ENCODE measurements at regions not wholly inside any gene's neighbourhood (a gene's known extent, or its start where the extent isn't known, plus 50 kb on each side); places are given as distances from the start of the nearest gene placed in this dataset.

DNA sequence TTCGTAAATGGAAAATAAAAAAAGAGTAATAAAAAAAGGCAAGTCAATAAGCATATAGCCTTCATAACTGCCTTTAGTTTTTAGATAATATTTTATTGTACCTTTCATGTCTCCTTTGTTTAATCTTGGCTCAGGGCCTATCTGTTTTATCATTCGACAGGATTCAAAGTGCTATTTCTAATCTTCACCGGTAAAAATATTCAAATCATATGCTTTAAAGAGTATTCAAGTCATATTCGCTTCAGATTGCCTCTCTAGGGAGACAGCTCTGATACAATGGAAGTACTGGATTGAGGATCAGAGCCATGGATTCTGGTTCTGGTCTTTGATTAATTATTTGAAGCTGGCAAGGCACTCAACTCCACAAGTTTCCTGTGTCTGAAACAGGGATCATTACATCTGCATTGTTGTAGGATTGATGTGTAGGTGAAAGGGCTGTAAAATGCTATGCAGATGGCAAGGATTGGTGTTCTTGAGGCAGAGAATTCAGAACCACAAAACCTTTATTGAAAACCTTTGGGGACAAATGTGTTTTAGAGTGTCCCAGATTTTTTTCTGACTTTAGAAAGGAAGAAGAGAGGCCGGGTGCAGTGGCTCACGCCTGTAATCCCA is 84.3 kb upstream of the RAPH1 start:
- H3K4me3 ChIP-seq, result no peak overlapping the region
- no peak overlapping the region for H3K27ac ChIP-seq (replicated peaks in 1 of 4)
- no peaks in the 10 kb centered on the region for H3K4me1 ChIP-seq
- DNase-seq (ENCODE audit: extremely low spot score), result no peak
- no peaks in the 10 kb centered on the region for H3K27me3 ChIP-seq
- WGBS, result 84% methylated on average over 6 of the region's 6 CpGs
- no peak for TF ChIP-seq POLR2AphosphoS5 (IDR thresholded peaks at IDR 0.05)
- TF ChIP-seq, protein P1, sequence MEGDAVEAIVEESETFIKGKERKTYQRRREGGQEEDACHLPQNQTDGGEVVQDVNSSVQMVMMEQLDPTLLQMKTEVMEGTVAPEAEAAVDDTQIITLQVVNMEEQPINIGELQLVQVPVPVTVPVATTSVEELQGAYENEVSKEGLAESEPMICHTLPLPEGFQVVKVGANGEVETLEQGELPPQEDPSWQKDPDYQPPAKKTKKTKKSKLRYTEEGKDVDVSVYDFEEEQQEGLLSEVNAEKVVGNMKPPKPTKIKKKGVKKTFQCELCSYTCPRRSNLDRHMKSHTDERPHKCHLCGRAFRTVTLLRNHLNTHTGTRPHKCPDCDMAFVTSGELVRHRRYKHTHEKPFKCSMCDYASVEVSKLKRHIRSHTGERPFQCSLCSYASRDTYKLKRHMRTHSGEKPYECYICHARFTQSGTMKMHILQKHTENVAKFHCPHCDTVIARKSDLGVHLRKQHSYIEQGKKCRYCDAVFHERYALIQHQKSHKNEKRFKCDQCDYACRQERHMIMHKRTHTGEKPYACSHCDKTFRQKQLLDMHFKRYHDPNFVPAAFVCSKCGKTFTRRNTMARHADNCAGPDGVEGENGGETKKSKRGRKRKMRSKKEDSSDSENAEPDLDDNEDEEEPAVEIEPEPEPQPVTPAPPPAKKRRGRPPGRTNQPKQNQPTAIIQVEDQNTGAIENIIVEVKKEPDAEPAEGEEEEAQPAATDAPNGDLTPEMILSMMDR (IDR thresholded peaks at IDR 0.05), result no peak
- no peak for TF ChIP-seq POLR2A (IDR thresholded peaks at IDR 0.05; ENCODE audit: low read depth)
- TF ChIP-seq EP300 (IDR thresholded peaks at IDR 0.05), result no peak
- no peaks in the 10 kb centered on the region for H3K36me3 ChIP-seq
- intact Hi-C loops (cut with DNase I), result no loop called here
- H3K9me3 ChIP-seq, result peaks cover 0 to 16% (median 0%) of the 10 kb centered on the region in 4 donors

DNA sequence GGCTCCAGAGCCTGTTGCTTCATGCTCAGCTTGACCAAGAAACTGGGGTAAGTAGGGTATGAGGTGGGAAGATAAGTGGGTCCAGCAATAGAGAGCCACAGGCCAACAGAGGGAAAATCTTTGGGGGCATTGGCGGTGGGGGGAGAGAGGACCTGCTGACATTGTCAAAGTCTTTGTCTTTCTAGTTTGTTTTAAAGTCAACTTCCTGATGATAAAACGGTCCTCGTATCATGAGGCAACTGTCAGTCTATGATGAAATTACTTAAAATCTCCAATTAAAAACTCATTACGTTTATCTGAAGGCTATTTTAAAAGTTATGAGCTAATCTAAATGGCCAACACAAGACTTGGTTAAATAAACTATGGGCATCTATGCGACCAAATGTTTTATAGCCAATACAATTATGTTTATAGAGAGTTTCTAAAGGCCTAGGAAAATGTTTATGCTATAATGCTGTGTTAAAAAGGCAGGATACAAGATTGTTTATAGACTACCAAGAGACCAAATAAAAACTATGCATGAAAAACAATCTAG is 84.4 kb upstream of the CD28 start:
- Histone ChIP-seq H3K4me3 (no peak overlapping the region), H3K9me3 (peaks cover 0 to 16% (median 0%) of the 10 kb centered on the region in 4 donors), H3K4me1 (peaks cover under 1 to 13% (median 7%) of the 10 kb centered on the region in 4 donors), H3K27ac (replicated peaks in 1 of 4) (no peak overlapping the region), H3K27me3 (no peaks in the 10 kb centered on the region), H3K36me3 (no peaks in the 10 kb centered on the region)
- 64% methylated on average over 5 of the region's 5 CpGs for WGBS
- DNase-seq (ENCODE audit: extremely low spot score), result no peak
- intact Hi-C loops (cut with DNase I), result no loop called here
- TF ChIP-seq POLR2AphosphoS5 (IDR thresholded peaks at IDR 0.05) (no peak), EP300 (IDR thresholded peaks at IDR 0.05) (no peak), POLR2A (IDR thresholded peaks at IDR 0.05; ENCODE audit: low read depth) (no peak)
- TF ChIP-seq, protein P1 (IDR thresholded peaks at IDR 0.05), result no peak

DNA sequence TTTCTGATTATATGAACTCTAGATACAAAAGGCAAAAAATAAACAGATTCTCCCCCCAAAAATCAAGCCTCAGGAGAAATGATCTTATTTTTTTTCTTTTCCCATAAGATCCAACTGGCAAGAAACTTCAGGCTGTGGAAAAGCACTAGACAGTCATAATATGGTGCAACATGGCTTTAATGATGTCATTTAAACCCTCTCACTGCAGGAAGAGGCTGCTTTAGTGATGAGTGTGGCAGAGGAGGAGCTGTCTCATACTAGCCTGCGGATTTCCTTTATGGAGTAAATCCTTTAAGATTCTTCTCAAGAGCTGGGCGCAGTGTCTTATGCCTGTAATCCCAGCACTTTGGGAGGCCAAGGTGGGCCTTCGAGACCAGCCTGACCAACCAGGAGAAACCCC is 83.3 kb upstream of the CD28 start:
- H3K36me3 ChIP-seq, result no peaks in the 10 kb centered on the region
- 94% methylated on average over 3 of the region's 3 CpGs for WGBS
- H3K4me1 ChIP-seq, result peaks cover 4 to 22% (median 14%) of the 10 kb centered on the region in 4 donors
- peaks cover 0 to 16% (median 0%) of the 10 kb centered on the region in 4 donors for H3K9me3 ChIP-seq
- H3K27me3 ChIP-seq, result no peaks in the 10 kb centered on the region
- TF ChIP-seq, protein P1 (IDR thresholded peaks at IDR 0.05), result no peak
- TF ChIP-seq POLR2AphosphoS5 (IDR thresholded peaks at IDR 0.05) (no peak), EP300 (IDR thresholded peaks at IDR 0.05) (no peak), POLR2A (IDR thresholded peaks at IDR 0.05; ENCODE audit: low read depth) (no peak)
- intact Hi-C loops (cut with DNase I), result no loop called here
- no peak overlapping the region for H3K4me3 ChIP-seq
- no peak overlapping the region for H3K27ac ChIP-seq (replicated peaks in 1 of 4)
- DNase-seq (ENCODE audit: extremely low spot score), result no peak

DNA sequence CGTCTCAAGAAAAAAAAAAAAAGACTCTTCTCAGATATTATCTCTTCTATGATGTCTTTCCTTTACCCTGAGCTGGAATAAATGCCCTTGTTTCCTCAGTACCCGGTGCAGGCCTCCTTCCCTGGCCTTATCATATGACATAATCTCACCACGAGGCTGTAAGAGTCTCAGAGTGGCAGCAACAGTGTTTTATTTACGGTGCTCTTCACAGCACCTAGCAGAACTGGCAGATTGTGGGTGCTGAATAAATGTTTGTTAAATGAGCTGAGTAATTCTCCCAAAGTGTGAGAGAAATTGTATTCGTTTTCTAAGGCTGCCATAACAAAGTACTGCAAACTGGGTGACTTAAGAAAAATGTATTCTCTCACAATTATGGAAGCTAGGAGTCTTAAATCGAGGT is 82.8 kb upstream of the CD28 start:
- intact Hi-C loops (cut with DNase I), result no loop called here
- Histone ChIP-seq H3K36me3 (no peaks in the 10 kb centered on the region), H3K27ac (replicated peaks in 1 of 4) (no peak overlapping the region), H3K4me1 (peaks cover 4 to 22% (median 14%) of the 10 kb centered on the region in 4 donors), H3K4me3 (no peak overlapping the region), H3K9me3 (peaks cover 0 to 16% (median 0%) of the 10 kb centered on the region in 4 donors), H3K27me3 (no peaks in the 10 kb centered on the region)
- TF ChIP-seq EP300 (IDR thresholded peaks at IDR 0.05) (no peak), POLR2AphosphoS5 (IDR thresholded peaks at IDR 0.05) (no peak), POLR2A (IDR thresholded peaks at IDR 0.05; ENCODE audit: low read depth) (no peak)
- TF ChIP-seq, protein P1 (IDR thresholded peaks at IDR 0.05), result no peak
- 55% methylated on average over 6 of the region's 6 CpGs for WGBS
- no peak for DNase-seq (ENCODE audit: extremely low spot score)

All from esophagus muscularis mucosa (tissue), 4 donors.